ENCODE measurements at regions not wholly inside any gene's neighbourhood (a gene's known extent, or its start where the extent isn't known, plus 50 kb on each side); places are given as distances from the start of the nearest gene placed in this dataset.

GRCh38 chr6:14255916-14256315 is 138.3 kb downstream of the CD83 start:
- no peak for DNase-seq

GRCh38 chr6:14258117-14258516 is 140.5 kb downstream of the CD83 start:
- DNase-seq: no peak

GRCh38 chr6:14258695-14259593 is 141.4 kb downstream of the CD83 start:
- no peak for DNase-seq

GRCh38 chr6:14259594-14260152 is 142.1 kb downstream of the CD83 start:
- DNase-seq: no peak

GRCh38 chr6:14260839-14261238 is 143.3 kb downstream of the CD83 start:
- no peak for DNase-seq

GRCh38 chr6:14263881-14264424 is 146.4 kb downstream of the CD83 start:
- no peak for DNase-seq

- DNase-seq: no peak
Measured at GRCh38 chr6:14265049-14266021, 147.8 kb downstream of the CD83 start.

GRCh38 chr6:14266266-14266665 is 148.7 kb downstream of the CD83 start:
- no peak for DNase-seq

GRCh38 chr6:14267885-14268660 is 150.5 kb downstream of the CD83 start:
- no peak for DNase-seq

GRCh38 chr6:14269436-14269835 is 151.9 kb downstream of the CD83 start:
- no peak for DNase-seq

- DNase-seq: no peak
Measured at GRCh38 chr6:14270142-14270893, 152.7 kb downstream of the CD83 start.

GRCh38 chr6:14270925-14271788 is 153.6 kb downstream of the CD83 start:
- no peak for DNase-seq

GRCh38 chr6:14271789-14272736 is 154.5 kb downstream of the CD83 start:
- no peak for DNase-seq

GRCh38 chr6:14272737-14273085 is 155.1 kb downstream of the CD83 start:
- DNase-seq: no peak

GRCh38 chr6:14273191-14273590 is 155.6 kb downstream of the CD83 start:
- DNase-seq: no peak

- no peak for DNase-seq
Measured at GRCh38 chr6:14274016-14274415, 156.4 kb downstream of the CD83 start.

- no peak for DNase-seq
Measured at GRCh38 chr6:14274546-14275492, 157.2 kb downstream of the CD83 start.

- no peak for DNase-seq
Measured at GRCh38 chr6:14275493-14275851, 157.9 kb downstream of the CD83 start.

All from hindlimb muscle (tissue), 1 donor.